GM12878 (cell line): ENCODE measurements at regions not wholly inside any gene's neighbourhood (a gene's known extent, or its start where the extent isn't known, plus 50 kb on each side); places are given as distances from the start of the nearest gene placed in this dataset.

Experiments
- ATAC-seq: fragments of 200-7000 bp; cut with Tn5 transposase; 3 replicates; pipeline ENCODE4 v1.9.1; 2020; ENCODE audit warnings: mild to moderate bottlenecking, moderate library complexity
- BruUV-seq: library from RNA; stranded (reverse); fragments of 400-500 nt; replicated peaks from 2 replicates; lab custom pipeline; 2021; lab: Mats Ljungman, UMichigan
- CTCF ChIA-PET: fragments of 300-600 bp; sonication (Branson Sonifier 250); formaldehyde crosslinking; extraction: SDS; loops from one replicate; lab custom pipeline; 2021; ENCODE audit warnings: inconsistent platforms; lab: Yijun Ruan, JAX
- POLR2A ChIA-PET: fragments of 350-600 bp; formaldehyde crosslinking; extraction: SDS; loops from one replicate; lab custom pipeline; 2021; ENCODE audit warnings: inconsistent platforms; lab: Charles Lee
- RAD21 ChIA-PET: fragments of 300-600 bp; sonication (Branson Sonifier 250); formaldehyde crosslinking; loops from one replicate; lab custom pipeline; 2023; ENCODE audit warnings: antibody characterized with exemption; ENCODE audit not compliant: unreplicated experiment; lab: Charles Lee
- SMC1A ChIA-PET: fragments of 300-600 bp; sonication (Branson Sonifier 250); formaldehyde crosslinking; loops from one replicate; lab custom pipeline; 2023; ENCODE audit not compliant: unreplicated experiment, uncharacterized antibody; lab: Charles Lee
- DNase-seq: peaks from one replicate; pipeline ENCODE4 v3.0.0-alpha.2; 2011; ENCODE audit warnings: low read depth, low spot score
- FAIRE-seq: peaks from 3 replicates; lab custom pipeline; 2011; peaks lifted over from hg19 to GRCh38; lab: Jason Lieb, UNC
- H2AFZ ChIP-seq: 2 replicates; pipeline ENCODE4 v1.6.0; 2011; ENCODE audit warnings: low read depth, low read length, control low read depth; ENCODE audit not compliant: control insufficient read depth
- H3K27ac ChIP-seq: 2 replicates; pipeline ENCODE4 v1.5.1; 2011; ENCODE audit warnings: control low read depth; ENCODE audit not compliant: control insufficient read depth, insufficient read depth
- H3K27me3 ChIP-seq, 2 experiments: replicated peaks in 1 of 2; 2 replicates each; pipeline versions ENCODE4 v1.6.0 to v1.6.1; 2011; ENCODE audit warnings: low read length in 1 of 2; ENCODE audit not compliant: control insufficient read depth in 2 of 2, insufficient read depth in 2 of 2
- H3K36me3 ChIP-seq, 2 experiments: 2 replicates each; pipeline ENCODE4 v1.5.1; 2011; ENCODE audit warnings: low read length in 1 of 2; ENCODE audit not compliant: control insufficient read depth in 2 of 2, insufficient read depth in 2 of 2
- H3K4me1 ChIP-seq: 2 replicates; pipeline ENCODE4 v1.6.1; 2011; ENCODE audit warnings: mild to moderate bottlenecking, low read length, moderate library complexity, mixed read lengths; ENCODE audit not compliant: control insufficient read depth, insufficient read depth
- H3K4me2 ChIP-seq: 2 replicates; pipeline ENCODE4 v1.6.0; 2011; ENCODE audit warnings: control low read depth; ENCODE audit not compliant: control insufficient read depth, insufficient read depth
- H3K4me3 ChIP-seq: fragments of 200-600 bp; sonication (generic); 2 replicates; pipeline ENCODE4 v1.5.1; 2016
- H3K79me2 ChIP-seq: 2 replicates; pipeline ENCODE4 v1.6.0; 2011; ENCODE audit warnings: low read length; ENCODE audit not compliant: control insufficient read depth, insufficient read depth
- H3K9ac ChIP-seq: 2 replicates; pipeline ENCODE4 v1.8.0; 2011; ENCODE audit warnings: low read length, control low read depth, mixed read lengths; ENCODE audit not compliant: control insufficient read depth, insufficient read depth
- H3K9me3 ChIP-seq: replicated peaks from 3 replicates; pipeline ENCODE4 v1.5.1; 2011; ENCODE audit warnings: mild to moderate bottlenecking, low read length; ENCODE audit not compliant: control insufficient read depth, insufficient read depth
- H4K20me1 ChIP-seq: 2 replicates; pipeline ENCODE4 v1.6.0; 2011; ENCODE audit not compliant: control insufficient read depth, insufficient read depth
- BCL11A ChIP-seq: IDR thresholded peaks from 2 replicates; pipeline ENCODE4 v1.6.1; 2011; ENCODE audit warnings: low read depth, low read length
- BCL3 ChIP-seq: IDR thresholded peaks from 2 replicates; pipeline ENCODE4 v1.6.1; 2011; ENCODE audit warnings: borderline replicate concordance, low read depth, mild to moderate bottlenecking, moderate library complexity, low read length; ENCODE audit not compliant: insufficient read depth, poor library complexity, severe bottlenecking
- BCLAF1 ChIP-seq: fragments of 450-650 bp; IDR thresholded peaks from 2 replicates; pipeline ENCODE4 v1.6.1; 2017; ENCODE audit warnings: antibody characterized with exemption, mild to moderate bottlenecking, moderate library complexity
- ESRRA ChIP-seq: IDR thresholded peaks from 2 replicates; pipeline ENCODE4 v1.6.1; 2012; ENCODE audit warnings: mild to moderate bottlenecking, low read length, improper control_type of control experiment
- POLR2AphosphoS2 ChIP-seq: IDR thresholded peaks from 2 replicates; pipeline ENCODE4 v1.6.1; 2011; ENCODE audit warnings: low read depth, mild to moderate bottlenecking, low read length, improper control_type of control experiment, moderate library complexity
- SIX5 ChIP-seq: IDR thresholded peaks from 2 replicates; pipeline ENCODE4 v1.6.1; 2011; ENCODE audit warnings: mild to moderate bottlenecking, low read depth, low read length, moderate library complexity; ENCODE audit not compliant: severe bottlenecking
- SMAD1 ChIP-seq: fragments of 450-650 bp; IDR thresholded peaks from 2 replicates; pipeline ENCODE4 v1.6.1; 2018; ENCODE audit warnings: mild to moderate bottlenecking, low read depth; ENCODE audit not compliant: partially characterized antibody
- SUPT20H ChIP-seq: IDR thresholded peaks from 2 replicates; pipeline ENCODE4 v1.6.1; 2011; ENCODE audit warnings: low read depth, mild to moderate bottlenecking, low read length, moderate library complexity, borderline replicate concordance; ENCODE audit not compliant: control insufficient read depth
- SUZ12 ChIP-seq: fragments of 200-600 bp; sonication (generic); IDR thresholded peaks from one replicate; pipeline ENCODE4 v1.6.1; 2018; ENCODE audit warnings: antibody characterized with exemption, mild to moderate bottlenecking; ENCODE audit not compliant: unreplicated experiment
- TBL1XR1 ChIP-seq: IDR thresholded peaks from 2 replicates; pipeline ENCODE4 v1.6.1; 2012; ENCODE audit warnings: low read depth, low read length, improper control_type of control experiment
- TCF3 ChIP-seq: IDR thresholded peaks from 2 replicates; pipeline ENCODE4 v1.6.1; 2012; ENCODE audit warnings: low read depth, mild to moderate bottlenecking, low read length, borderline replicate concordance; ENCODE audit not compliant: insufficient read depth
- ZBTB33 ChIP-seq: fragments of 450-650 bp; IDR thresholded peaks from 2 replicates; pipeline ENCODE4 v1.6.1; 2017; ENCODE audit warnings: mild to moderate bottlenecking
- ZNF274 ChIP-seq: IDR thresholded peaks from one replicate; pipeline ENCODE4 v1.8.0; 2011; ENCODE audit not compliant: insufficient read length, insufficient read depth
- ZNF622 ChIP-seq: fragments of 450-650 bp; IDR thresholded peaks from 2 replicates; pipeline ENCODE4 v1.6.1; 2017; ENCODE audit warnings: mild to moderate bottlenecking, inconsistent platforms
- WGBS: methylation state at CpG from one replicate; pipeline ENCODE4 v1.1.6; 2016; ENCODE audit warnings: low lambda C conversion rate; ENCODE audit not compliant: insufficient replicate concordance, insufficient coverage; ENCODE audit errors: missing lambda C conversion rate; 5-methylcytosine and 5-hydroxymethylcytosine counted together
- in situ Hi-C: fragments of 300-500 bp; cut with MboI; formaldehyde crosslinking; loops from 9 replicates; pipeline ENCODE4 v1.14.3; 2018; ENCODE audit warnings: mixed read lengths
- intact Hi-C: fragments of 100-400 bp; cut with micrococcal nuclease; formaldehyde crosslinking; loops from one replicate; pipeline ENCODE4 v1.14.2; 2022; ENCODE audit not compliant: unreplicated experiment

- POLR2A ChIA-PET: no interaction called here
- ATAC-seq (no peak), FAIRE-seq (no peak), DNase-seq (no peak)
- SMC1A ChIA-PET: interaction anchor here (0.9 kb wide), 1 partner anchor 11 kb away, joined by 3 read pairs; no protein-coding TSS in a partner anchor
- BruUV-seq: no TSS peak
- intact Hi-C loops: no loop called here
- TF ChIP-seq SUPT20H: no peak
- no peak for TF ChIP-seq BCL3
- no peak for TF ChIP-seq ZBTB33
- TF ChIP-seq TCF3: no peak
- TF ChIP-seq ZNF622: no peak
- no peak for TF ChIP-seq BCLAF1
- no peak for TF ChIP-seq SMAD1
- no peak for TF ChIP-seq POLR2AphosphoS2
- no peak for TF ChIP-seq SIX5
- no peak for TF ChIP-seq TBL1XR1
- no peak for TF ChIP-seq ESRRA
- no peak for TF ChIP-seq BCL11A
- TF ChIP-seq ZNF274: no peak
- no peak for TF ChIP-seq SUZ12
- H3K9ac ChIP-seq: no peak overlapping the region
- H3K4me2 ChIP-seq: no peak overlapping the region
- H3K4me3 ChIP-seq: no peak overlapping the region
- in situ Hi-C loops: no loop called here
- H3K4me1 ChIP-seq: no peaks in the 10 kb centered on the region
- H2AFZ ChIP-seq: no peak overlapping the region
- no peaks in the 10 kb centered on the region for H3K9me3 ChIP-seq
- RAD21 ChIA-PET: no interaction called here
- no peaks in the 10 kb centered on the region for H4K20me1 ChIP-seq
- no peaks in the 10 kb centered on the region for H3K36me3 ChIP-seq
- no peaks in the 10 kb centered on the region for H3K27me3 ChIP-seq
- no peak overlapping the region for H3K27ac ChIP-seq
- CTCF ChIA-PET: interaction anchor here (1.5 kb wide), 1 partner anchor 156 kb away, joined by 3 read pairs; no protein-coding TSS in a partner anchor
- H3K79me2 ChIP-seq: no peaks in the 10 kb centered on the region
- WGBS: 77% methylated on average over 6 of the region's 6 CpGs
Observed at GRCh38 chr12:94916663-94917062, 86.8 kb downstream of the NDUFA12 start.
